HUDEP-2 (cell line): ENCODE measurements at regions not wholly inside any gene's neighbourhood (a gene's known extent, or its start where the extent isn't known, plus 50 kb on each side); places are given as distances from the start of the nearest gene placed in this dataset.

Experiments used
- DNase-seq, 76 experiments: peaks; one replicate each; lab custom pipeline; 2025; ENCODE audit not compliant: unreplicated experiment in 76 of 76; lab: John Stamatoyannopoulos, UW

DNA sequence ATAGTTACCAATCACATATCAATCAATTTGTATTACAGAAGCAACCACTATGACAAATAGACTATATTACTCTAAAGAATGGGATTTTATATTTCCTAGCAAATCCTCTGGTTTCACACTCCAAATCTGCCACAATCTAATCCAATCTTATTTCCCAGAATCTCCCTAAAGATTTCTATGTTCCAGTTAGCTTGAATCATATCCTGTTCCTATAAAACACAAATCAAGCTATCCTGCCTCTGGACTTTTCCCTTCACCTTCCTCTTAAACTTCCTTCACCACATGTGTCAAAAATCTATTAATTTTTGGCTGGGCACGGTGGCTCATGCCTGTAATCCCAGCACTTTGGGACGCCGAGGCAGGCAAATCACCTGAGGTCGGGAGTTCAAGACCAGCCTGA, 50.0 kb downstream of the PIK3C2A start:
- DNase-seq: no peak

DNA sequence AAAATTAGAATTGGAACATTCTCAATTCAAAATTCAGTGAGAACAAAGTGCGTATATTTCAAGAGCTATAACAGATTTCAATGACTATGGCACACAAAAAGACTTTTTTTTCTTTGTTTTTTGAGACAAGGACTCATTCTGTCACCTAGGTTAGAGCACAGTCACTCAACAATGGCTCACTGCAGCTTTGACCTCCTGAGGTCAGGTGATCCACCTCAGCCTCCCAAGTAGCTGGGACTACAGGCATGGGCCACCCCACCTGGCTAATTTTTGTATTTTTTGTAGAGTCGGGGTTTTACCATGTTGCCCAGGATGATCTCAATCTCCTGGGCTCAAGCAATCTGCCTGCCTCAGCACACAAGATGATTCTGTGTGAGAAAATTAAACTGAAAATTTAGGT, 51.5 kb downstream of the PIK3C2A start:
- no peak for DNase-seq

DNA sequence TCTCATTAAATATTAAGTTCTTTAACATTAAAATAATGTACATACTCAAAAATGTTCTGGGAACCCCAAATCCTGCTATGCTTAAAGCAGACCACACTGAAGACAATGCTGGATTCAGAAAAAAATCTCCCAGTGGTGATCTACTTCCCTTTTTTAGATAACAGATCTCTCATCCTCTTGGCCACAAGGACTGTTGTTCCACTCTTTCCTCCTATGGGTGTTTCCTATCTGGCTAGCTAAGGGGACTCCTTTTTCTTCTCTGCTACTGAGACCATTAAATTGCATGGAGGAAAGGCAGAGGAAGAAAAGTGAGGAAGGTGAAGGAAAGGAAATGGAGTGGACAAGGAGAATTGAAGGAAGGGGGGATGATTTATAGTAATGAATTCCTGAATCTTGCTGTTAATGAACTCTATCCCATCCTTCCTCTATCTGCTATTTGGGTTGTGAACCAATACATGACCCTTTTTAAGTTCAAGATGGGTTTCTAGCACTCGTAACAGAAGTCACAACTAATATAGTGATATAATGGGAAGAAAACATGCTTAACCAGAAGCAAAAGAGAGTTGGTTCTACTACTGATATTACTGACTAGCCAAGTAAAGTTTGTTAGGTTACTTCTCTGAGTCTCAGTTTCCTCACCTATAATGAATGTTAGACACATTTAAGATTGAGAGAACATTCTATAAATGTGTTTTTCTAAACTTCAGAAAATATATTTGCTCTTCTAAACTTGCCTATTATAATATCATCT, 53.2 kb downstream of the PIK3C2A start:
- DNase-seq: peak in 6 of 76 experiments; percentile 1 to 25 (median 6)

DNA sequence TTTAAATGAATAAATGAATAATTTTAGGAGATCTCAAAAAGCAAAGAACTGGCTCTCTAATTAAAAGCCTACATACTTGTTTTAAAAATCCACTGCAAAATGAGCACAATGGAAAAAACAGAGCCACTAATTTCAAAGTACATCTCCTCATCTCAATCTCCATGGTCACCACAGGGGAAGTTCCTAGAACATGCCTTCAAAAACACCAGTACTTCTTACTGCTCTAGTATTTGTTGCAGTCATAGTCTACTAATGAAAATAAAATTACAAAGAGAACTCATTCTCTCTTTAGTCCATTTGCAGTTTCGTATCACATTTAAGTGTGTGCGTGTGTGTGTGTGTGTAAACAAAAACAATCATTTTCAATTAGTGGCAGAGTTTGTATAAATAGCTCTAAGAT, 54.0 kb downstream of the PIK3C2A start:
- DNase-seq: no peak

DNA sequence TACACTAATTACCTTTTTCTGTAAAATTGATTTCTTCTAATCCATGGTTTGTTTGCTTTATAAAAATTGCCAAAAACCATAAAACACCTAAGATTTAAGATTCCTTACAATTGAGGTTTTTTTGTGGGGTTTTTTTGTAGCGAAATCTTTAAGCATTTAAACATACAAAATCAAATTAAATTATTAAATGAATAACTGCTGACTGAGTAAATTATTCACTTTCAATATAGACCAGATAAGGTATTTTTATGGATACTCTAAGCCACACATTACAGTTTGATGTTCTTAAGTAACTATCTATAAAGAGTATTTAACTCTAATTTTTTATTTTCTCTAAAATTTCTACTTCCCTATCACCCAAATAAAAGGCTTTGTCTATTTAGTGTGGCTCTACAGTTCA, 55.5 kb downstream of the PIK3C2A start:
- DNase-seq: no peak

DNA sequence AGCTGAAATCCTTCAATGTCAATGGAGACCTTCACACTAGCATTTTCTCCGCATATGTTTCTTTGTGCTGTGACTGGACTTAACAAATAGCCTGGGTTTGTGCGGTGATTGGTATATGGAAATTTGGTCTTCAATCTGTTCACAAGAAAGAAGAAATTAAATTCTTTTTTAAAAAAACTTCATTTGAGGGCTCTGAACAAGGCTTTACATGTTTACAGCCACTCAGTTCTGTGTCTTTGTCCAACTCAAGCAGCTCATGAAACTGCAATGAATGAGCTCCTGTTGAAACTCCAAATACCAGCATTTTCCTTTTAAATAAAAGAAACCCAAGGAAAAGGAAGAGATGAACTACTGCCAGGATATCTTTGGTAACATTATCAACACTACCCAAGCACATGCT, 57.3 kb downstream of the PIK3C2A start:
- DNase-seq: no peak

DNA sequence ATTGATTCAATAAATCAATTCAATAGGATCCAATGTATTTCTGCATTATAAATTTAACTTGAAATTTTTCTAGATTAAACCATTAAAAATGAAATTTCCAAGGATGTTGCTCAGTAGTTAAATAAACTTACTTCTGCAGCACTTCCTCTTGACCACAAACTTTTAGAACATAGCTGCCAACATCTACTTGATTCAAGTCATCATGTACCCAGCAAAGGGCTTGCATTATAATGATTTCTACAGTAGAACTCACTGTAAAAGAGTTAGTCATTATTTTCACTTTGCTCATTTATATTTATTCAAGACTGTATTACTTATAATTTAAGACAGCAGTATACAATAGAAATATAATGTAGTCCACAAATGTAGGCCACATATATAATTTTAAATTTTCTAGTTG, 59.2 kb downstream of the PIK3C2A start:
- DNase-seq: no peak

DNA sequence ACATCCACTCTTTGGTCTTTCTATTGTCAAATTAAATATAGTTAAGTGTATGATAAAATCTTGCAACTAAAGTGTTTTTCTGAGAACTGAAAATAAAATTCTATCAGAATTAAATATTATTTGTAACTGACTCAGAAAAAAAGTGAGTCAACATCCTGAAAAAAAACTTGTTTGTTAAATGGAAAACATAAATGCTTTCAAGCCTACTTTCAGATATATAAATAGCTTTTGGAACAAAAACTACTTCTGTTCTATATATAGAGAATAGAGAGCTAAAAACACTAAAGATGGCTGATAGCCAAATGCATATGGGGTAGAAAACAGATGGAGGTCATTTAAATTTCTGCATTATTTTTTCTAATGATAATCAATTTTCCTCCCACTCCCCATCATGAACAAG, 61.8 kb downstream of the PIK3C2A start:
- no peak for DNase-seq

DNA sequence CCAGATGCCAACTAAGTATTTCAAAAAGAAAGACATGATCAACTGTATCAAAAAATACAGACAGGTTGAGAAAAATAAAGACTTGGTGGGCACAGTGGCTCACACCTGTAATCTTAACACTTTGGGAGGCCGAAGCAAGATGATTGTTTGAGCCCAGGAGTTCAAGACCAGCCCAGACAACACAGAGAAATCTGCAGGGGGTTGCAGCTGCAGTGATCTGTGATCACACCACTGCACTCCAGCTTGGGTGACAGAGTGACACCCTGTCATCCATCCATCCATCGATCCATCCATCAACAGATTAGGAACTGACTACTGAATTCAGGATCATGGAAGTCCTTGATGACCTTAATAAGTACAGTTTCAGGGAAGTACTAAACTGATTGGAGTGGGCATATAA, 65.0 kb upstream of the RPS13 start:
- DNase-seq: no peak

DNA sequence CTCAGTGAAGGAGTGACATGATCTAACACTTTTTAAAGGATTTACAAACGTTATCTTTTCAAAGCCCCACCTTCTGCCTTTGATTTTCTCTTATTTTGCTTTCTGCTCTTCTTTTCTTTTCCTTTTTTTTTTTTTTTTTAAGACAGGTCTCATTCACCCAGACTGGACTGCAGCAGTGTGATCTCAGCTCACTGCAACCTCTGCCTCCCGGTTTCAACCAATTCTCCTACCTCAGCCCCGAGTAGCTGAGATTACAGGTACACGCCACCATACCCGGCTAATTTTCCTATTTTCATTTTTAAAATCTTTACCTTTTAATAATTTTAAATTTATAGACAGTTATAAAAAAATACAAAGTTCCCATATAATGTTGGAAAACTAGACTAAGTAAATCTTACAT, 63.7 kb upstream of the RPS13 start:
- DNase-seq: no peak

DNA sequence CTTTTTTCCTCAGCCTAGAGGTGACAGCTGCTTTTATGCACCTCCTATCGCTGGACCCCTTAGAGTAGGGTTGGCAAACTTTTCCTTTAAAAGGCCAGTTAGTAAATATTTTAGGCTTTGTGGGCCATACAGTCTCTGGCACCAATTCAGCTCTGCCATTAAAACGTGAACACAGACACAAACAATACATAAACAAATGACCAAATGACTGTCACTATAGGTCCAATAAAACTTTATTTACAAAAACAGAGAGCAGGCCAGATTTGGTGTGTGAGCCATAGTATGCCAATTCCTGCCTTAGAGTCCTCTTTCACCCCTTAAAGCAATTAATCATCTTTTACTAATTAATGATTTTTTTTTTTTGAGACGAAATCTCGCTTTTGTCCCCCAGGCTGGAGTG, 61.1 kb upstream of the RPS13 start:
- no peak for DNase-seq

DNA sequence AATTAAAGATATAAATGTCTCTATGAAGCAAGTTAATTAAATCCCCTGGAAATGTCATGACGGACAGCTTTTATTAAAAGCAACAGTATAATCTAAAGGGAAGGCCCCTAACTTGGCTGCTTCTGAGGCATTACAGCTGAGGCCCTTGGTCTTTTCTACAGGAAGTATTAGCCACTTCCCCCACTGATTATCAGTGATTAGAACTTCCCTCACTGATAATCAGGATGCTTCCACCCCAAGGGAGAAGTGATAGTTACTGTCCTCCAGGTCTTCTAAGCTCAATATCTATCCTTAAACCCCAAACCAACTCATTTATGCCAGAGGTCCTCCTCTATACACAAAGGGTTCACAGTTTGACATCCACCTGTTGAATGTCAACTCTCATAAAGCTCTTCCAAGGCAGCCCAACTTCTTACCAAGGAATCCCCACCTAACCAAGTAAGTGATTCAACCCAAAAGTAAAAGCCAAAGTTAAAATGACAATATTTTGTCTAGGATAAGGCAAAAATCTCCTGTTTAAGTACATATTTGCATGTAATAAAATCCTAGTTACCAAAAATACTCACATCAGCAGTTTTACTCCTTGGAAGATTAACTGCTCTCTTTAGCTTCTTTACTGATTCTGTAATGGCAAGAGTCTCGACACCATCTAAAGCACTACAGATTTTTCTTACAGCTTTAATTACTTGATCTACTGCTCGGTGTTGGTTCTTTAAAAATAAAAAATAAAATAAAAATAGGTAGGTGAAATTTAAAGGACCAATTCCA, 58.6 kb upstream of the RPS13 start:
- DNase-seq: no peak

DNA sequence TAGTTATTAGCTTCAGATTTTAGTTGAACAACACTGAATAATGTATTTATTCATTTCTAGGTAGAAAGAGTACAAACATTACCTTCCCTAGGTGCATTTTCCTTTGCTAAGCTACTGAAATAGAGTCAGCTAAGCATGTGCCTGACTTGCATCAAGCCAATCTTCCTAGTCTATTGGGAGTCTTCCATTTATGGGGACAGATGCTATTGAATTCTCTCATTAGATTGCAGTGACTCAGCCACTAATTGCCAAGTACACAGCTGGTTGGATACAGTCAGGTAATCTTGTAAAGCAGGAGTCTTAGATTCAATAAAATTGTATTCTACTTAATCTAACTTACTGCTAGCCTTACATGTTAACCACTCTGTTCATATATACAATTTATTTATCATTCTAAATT, 55.2 kb upstream of the RPS13 start:
- DNase-seq: no peak

DNA sequence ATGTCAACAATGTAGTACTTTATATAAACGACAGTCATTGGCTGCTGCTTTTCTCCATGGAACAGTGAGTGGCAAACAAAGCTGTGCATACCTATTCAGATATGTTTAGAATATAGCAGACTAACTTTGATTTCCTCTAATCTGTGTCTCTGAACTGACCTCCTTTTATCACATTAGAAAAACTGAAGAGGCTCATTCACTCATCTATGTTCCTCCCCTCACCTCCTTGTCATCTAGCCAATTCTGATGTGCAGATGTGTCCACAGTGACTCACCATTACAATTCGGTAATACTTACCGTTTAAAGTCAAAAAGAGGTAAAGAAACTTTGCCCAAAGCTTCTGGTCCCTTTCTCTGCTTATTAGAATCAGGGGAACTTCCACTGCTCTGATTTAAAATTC, 51.5 kb upstream of the RPS13 start:
- peak in 4 of 76 experiments; percentile 3 to 15 (median 8) for DNase-seq
